ENCODE measurements at regions not wholly inside any gene's neighbourhood (a gene's known extent, or its start where the extent isn't known, plus 50 kb on each side); places are given as distances from the start of the nearest gene placed in this dataset.

- Histone ChIP-seq H3K9ac (no peak overlapping the region), H3F3A (replicated peaks; ENCODE audit: insufficient read depth) (no peaks in the 10 kb centered on the region), H3K4me1 (ENCODE audit: control insufficient read depth in 1 of 2, insufficient read depth in 2 of 2, low read depth in 1 of 2, low read length in 1 of 2) (peaks cover 0 to 10% of the 10 kb centered on the region in 2 experiments; a peak in 1 of 4 replicates), H3K27ac (ENCODE audit: low read depth in 2 of 2, low read length in 1 of 2) (no peak overlapping the region), H3K36me3 (replicated peaks in 1 of 2; ENCODE audit: control insufficient read depth in 1 of 2, insufficient read depth in 2 of 2, low read length in 1 of 2) (no peaks in the 10 kb centered on the region), H3K79me2 (ENCODE audit: insufficient read depth) (no peaks in the 10 kb centered on the region), H3K9me2 (no peaks in the 10 kb centered on the region), H3K4me3 (ENCODE audit: low read depth in 2 of 2, low read length in 1 of 2) (no peak overlapping the region), H2AFZ (ENCODE audit: low read depth) (no peak overlapping the region), H3K9me3 (no peaks in the 10 kb centered on the region), H3K27me3 (ENCODE audit: insufficient read depth) (peaks cover 34% of the 10 kb centered on the region), H3K4me2 (no peak overlapping the region), H4K20me1 (ENCODE audit: insufficient read depth) (no peaks in the 10 kb centered on the region)
- POLR2A ChIA-PET: interaction anchor here (1.0 kb wide), 1 partner anchor 113 kb away, joined by 3 read pairs; no protein-coding TSS in a partner anchor
- WGBS (ENCODE audit: low lambda C conversion rate): 47% methylated on average over 20 of the region's 28 CpGs
- TF ChIP-seq EP300 (IDR thresholded peaks at IDR 0.05; ENCODE audit: borderline replicate concordance in 1 of 2, low read depth in 1 of 2, low read length in 1 of 2) (no peak), MXI1 (IDR thresholded peaks at IDR 0.05; ENCODE audit: low read depth, low read length) (no peak), FOXM1 (IDR thresholded peaks at IDR 0.05; ENCODE audit: low read depth) (no peak), FOXJ3 (CRISPR knock-in tag; IDR thresholded peaks at IDR 0.05) (no peak), ELF1 (IDR thresholded peaks at IDR 0.05) (no peak), REST (IDR thresholded peaks at IDR 0.05; ENCODE audit: low read depth, low read length) (no peak), ZBTB33 (IDR thresholded peaks at IDR 0.05; ENCODE audit: borderline replicate concordance, low read depth) (no peak), CTCF (IDR thresholded peaks at IDR 0.05) (no peak), SIN3A (IDR thresholded peaks at IDR 0.05; ENCODE audit: borderline replicate concordance, low read depth, low read length) (no peak), EZH2phosphoT487 (IDR thresholded peaks at IDR 0.05; ENCODE audit: borderline replicate concordance, low read depth) (no peak)
- peak; percentile 57 for DNase-seq
- CTCF ChIA-PET: interaction anchor here (0.7 kb wide), 1 partner anchor 10 kb away, joined by 3 read pairs; no protein-coding TSS in a partner anchor
Measured at GRCh38 chrX:39576041-39576872, 521.5 kb downstream of the BCOR start.
